ENCODE measurements at regions not wholly inside any gene's neighbourhood (a gene's known extent, or its start where the extent isn't known, plus 50 kb on each side); places are given as distances from the start of the nearest gene placed in this dataset.
"Not testable (repeated sequence)": the region's sequence is repeated elsewhere in the genome, so short reads cannot be mapped to it uniquely, and the experiment has no call there.

- no peak for DNase-seq
These were observed 53.0 kb upstream of the ZNF831 start for GRCh38 chr20:59110607-59111006.

GRCh38 chr20:59105581-59105980 lies 58.0 kb upstream of the ZNF831 start:
- DNase-seq, result no peak

GRCh38 chr20:59104831-59105230 lies 58.8 kb upstream of the ZNF831 start:
- peak; percentile 21 to 56 for DNase-seq

- DNase-seq, result peak; percentile 29 to 44
These were observed 60.0 kb upstream of the ZNF831 start for GRCh38 chr20:59103573-59103972.

- peak; percentile 78 to 81 for DNase-seq
These were observed 60.3 kb upstream of the PRELID3B start for GRCh38 chr20:59102841-59103299.

GRCh38 chr20:59101961-59102360 lies 59.4 kb upstream of the PRELID3B start:
- peak; percentile 76 to 89 for DNase-seq

- DNase-seq, result not testable (repeated sequence)
These were observed 57.3 kb upstream of the PRELID3B start for GRCh38 chr20:59099864-59100263.

- DNase-seq, result no peak
These were observed 52.6 kb upstream of the PRELID3B start for GRCh38 chr20:59095140-59095539.

GRCh38 chr20:59094576-59094975 lies 52.0 kb upstream of the PRELID3B start:
- DNase-seq, result no peak

Data from inflammatory macrophage treated with lipopolysaccharide for 1 hour (primary cell).